GM11168 (cell line): ENCODE measurements at regions not wholly inside any gene's neighbourhood (a gene's known extent, or its start where the extent isn't known, plus 50 kb on each side); places are given as distances from the start of the nearest gene placed in this dataset.

Experiments
- in situ Hi-C: fragments of 300-500 bp; cut with MboI; formaldehyde crosslinking; loops from one replicate; pipeline ENCODE4 v1.12.0; 2022; ENCODE audit warnings: low sequenced_read_pairs; ENCODE audit not compliant: unreplicated experiment

DNA sequence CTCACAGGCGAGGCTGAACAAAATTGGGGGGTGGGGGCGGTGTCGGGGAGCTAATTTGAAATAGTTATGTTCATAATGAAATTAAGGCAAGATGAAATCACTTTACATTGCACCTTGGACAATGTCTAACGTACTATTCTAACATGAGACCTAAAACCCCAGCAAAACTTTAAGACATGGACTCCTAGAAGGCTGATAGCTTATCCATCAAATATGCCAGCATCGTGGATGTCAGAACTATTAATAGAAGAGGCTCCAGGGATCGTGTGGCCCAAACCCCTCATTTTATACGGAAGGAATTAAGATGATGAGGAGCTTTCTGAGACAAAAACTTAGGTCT is 279.6 kb downstream of the SOX9 start:
- in situ Hi-C loops, result no loop called here

DNA sequence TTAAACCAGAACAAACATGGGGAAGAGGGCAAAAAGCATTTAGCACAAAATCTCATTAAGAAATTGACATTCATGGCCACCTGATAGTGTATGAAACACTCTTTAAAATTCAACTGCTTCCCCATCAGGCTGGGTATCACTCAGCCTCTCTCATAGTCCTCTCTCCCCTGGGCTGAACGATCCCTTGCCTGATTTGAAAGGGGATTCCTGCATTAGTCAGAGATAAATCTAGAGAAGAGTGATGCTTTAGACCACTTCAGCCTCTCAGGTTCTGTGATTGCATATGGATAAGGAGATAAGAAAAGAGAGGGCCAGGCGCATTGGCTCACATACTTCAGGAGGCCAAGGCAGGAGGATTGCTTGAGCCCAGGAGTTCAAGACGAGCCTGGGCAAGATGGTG is 280.0 kb downstream of the SOX9 start:
- in situ Hi-C loops, result no loop called here

DNA sequence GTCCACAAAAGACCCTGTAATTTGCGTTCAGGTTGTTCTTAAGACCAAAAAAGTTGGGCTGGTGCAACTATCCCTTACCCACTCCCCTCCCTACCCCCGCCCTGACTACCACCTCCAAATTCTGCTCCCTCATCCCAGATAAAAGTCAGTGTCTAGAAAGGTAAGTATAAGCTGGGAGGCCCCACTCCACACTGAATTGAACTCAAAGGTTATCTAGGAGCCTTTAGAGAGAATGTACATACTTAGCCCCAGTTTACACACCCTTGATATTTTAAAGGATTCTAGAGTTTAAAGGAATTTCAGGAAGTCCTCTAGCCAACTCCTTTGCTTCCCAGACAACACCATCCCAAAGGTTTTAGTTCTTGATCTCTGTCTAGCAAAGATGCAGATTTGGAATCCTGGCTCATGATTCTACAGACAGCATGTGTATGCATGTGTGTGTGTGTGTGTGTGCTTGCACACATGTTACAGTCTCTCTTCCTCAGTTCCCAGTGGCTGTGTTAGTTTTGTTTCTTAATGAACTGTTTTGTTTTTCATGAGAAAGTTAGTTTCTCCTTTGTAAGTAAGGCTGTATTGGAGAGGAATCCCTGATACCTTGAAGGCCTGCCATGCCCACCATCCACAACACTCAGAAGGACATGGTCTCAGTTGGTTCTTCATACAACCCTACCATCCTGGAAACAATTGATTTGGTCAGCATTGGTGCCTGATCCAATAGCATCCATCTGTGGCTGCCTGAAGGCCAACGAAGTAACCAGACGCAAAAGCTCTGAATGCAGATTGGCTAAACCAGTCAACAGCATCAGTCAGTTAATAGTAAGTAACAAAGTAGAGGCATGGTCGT is 281.3 kb downstream of the SOX9 start:
- in situ Hi-C loops, result no loop called here

- in situ Hi-C loops, result no loop called here
These were observed 281.9 kb downstream of the SOX9 start for GRCh38 chr17:72402727-72403210.

DNA sequence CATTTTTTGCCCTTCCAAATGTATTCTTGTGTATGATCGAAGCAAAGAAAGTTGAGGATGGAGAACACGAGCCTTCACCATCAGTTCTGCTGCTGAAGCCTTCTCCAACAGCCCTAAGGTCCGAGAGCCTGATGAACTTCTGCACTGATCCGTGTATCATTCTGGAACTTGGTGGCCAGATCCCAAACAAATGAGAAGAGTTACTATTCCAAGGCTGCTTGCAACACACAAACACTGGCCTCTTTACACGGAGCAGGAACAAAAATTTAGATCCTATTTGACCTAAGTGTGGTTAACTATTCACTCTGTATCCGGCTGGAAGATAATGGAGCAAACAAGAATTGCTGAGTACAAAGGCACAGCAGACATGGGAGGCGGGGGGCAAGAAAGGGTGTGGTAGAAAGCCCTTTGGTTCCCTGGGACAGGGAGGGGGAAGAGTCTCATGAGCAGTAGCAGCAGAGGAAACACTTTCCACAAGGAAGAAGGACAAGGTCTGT is 282.9 kb downstream of the SOX9 start:
- in situ Hi-C loops, result no loop called here

GRCh38 chr17:72404872-72405271 is 284.1 kb downstream of the SOX9 start:
- in situ Hi-C loops, result no loop called here

- in situ Hi-C loops, result no loop called here
These were observed 284.9 kb downstream of the SOX9 start for GRCh38 chr17:72405662-72406230.

GRCh38 chr17:72406498-72406897 is 285.7 kb downstream of the SOX9 start:
- in situ Hi-C loops, result no loop called here

GRCh38 chr17:72407336-72407909 is 286.6 kb downstream of the SOX9 start:
- in situ Hi-C loops, result no loop called here

DNA sequence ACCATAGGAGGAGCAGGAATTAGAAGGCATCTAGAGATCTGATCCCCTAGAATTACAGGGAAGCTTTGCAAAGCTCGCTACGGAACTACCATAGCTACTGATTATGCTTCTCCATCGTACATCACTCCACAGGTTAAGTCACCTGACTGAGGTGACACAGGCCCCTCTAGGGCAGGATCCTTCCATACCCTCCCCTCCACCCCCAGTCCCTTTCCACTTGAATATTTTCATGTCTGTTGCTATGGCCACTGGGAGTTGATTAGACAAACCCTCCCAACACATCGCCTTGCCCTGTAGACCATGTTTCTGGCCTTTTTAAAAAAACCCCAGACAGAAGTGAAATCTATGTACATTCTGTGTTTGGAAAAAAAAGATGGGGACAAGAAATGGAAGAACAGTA is 287.1 kb downstream of the SOX9 start:
- in situ Hi-C loops, result no loop called here

DNA sequence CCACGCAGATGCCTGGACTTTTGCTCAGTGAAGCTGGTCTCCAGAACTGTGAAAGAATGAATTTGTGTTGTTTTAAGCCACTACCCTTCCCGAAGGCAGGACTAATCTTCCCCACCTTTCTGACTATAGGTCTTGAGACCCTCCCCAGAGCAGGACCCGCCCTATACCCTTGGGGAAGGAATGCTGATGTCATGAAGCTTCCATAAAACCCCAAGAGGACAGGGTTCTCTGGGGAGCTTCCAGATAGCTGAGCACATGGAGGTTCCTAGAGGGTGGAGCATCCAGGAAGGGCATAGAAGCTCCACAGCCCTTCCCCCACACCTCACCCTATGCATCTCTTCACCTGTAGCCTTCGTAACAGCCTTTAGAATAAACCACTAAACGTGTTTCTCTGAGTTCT is 287.8 kb downstream of the SOX9 start:
- in situ Hi-C loops, result no loop called here

DNA sequence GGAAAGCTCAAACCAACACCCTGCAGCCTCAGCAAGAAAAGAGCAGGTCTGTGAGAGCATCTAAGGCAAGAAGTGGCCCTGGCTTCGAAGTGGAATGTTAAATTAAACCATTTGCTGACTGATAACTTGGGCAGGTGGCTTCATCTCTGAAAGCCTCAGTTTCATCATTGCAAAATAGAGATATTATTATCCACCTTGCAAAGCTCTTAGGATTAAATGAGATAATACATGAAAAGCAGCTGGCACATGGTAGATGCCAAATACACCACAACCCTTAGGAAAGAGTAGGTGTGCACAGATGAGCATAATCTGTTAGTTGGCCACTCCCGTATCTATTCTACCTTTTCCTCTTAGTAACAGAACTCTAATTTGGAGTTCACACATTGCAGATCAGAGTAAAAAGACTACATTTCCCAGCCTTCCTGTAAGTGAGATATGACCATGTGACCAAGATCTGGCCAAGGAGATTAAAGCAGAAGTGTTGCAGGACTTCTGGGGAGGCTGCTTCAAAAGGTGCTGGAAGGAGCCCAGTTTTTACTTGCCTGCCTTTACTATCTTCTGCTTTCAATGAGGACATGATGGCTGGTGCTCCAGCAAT is 288.7 kb downstream of the SOX9 start:
- in situ Hi-C loops, result no loop called here

GRCh38 chr17:72411124-72411563 is 290.3 kb downstream of the SOX9 start:
- in situ Hi-C loops, result no loop called here

DNA sequence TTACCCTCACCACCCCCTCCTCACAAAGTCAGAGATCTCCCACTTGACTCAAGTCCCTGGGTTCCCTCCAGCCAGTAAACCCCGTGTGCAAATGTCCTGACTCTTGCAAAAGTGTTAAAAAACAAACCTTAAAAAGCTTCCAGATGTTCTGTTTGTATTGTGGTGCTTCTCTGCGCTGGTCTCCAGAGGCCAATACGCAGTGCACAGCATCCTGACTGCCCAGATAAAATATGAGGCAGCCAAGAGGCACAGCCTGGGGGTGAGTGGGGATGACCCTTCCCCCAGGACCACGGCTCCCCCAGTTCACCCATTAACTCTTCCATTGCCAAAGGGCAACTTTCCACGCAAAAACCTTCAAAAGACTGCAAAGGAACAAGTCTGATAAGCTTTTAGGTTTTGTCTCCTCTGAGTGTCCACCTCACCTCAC is 291.8 kb downstream of the SOX9 start:
- in situ Hi-C loops, result no loop called here

- in situ Hi-C loops, result no loop called here
These were observed 292.5 kb downstream of the SOX9 start for GRCh38 chr17:72413077-72414031.

DNA sequence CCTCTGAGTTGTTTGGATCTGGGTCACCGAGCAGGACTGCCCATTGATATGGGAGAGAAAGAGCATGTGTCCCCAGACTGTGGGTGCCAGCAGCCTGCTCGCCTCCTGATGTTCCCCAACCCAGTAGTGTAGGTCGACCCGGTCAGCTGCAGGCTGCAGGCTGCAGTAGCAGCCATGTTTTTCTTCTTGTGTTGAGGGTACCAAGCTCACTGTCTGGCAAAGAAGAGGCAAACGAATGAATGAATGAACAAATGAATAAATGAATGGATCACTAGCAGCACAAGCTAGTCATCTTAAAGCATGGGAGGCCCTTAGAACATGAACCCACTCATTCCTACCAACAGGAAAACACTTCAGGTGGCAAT is 293.2 kb downstream of the SOX9 start:
- in situ Hi-C loops, result no loop called here

GRCh38 chr17:72414967-72415853 is 294.4 kb downstream of the SOX9 start:
- in situ Hi-C loops, result no loop called here

DNA sequence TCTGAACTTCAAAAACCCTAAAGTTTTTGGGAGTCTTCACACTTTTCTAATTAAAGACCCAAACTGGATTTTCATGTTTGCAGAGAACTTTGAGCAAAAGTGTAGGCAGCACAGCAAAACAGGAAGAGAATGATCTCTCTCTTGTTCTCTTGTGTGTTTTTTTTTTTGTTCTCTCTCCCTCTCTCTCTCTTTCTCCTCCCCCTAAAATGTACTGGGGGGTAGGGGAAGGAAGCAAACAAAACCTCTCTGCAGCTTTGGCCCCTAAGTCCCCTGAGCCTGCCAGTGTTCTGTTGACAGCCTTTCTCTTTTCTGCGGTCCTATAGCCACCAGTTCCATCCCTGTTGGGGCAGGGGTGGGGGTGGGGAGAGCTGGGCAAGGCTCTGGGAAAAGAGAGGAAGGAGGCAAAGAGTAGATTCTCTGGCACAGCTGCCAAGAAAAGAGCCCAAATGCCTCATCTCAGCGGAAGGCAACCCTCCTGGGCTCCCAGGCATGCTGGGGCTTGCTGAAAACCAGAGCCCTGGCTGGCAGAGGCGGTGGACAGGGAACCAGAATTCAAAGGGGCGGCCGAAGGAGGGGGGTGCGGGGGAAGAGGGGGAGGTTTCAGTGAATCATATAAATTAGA is 295.3 kb downstream of the SOX9 start:
- in situ Hi-C loops, result no loop called here

- in situ Hi-C loops, result no loop called here
These were observed 296.1 kb downstream of the SOX9 start for GRCh38 chr17:72416905-72417304.
